NCI-H748 (cell line): ENCODE measurements at regions not wholly inside any gene's neighbourhood (a gene's known extent, or its start where the extent isn't known, plus 50 kb on each side); places are given as distances from the start of the nearest gene placed in this dataset.
"Not testable (repeated sequence)": the region's sequence is repeated elsewhere in the genome, so short reads cannot be mapped to it uniquely, and the experiment has no call there.

Source experiments
- DNase-seq: peaks from one replicate; lab custom pipeline; 2025; ENCODE audit not compliant: unreplicated experiment; lab: John Stamatoyannopoulos, UW

DNA sequence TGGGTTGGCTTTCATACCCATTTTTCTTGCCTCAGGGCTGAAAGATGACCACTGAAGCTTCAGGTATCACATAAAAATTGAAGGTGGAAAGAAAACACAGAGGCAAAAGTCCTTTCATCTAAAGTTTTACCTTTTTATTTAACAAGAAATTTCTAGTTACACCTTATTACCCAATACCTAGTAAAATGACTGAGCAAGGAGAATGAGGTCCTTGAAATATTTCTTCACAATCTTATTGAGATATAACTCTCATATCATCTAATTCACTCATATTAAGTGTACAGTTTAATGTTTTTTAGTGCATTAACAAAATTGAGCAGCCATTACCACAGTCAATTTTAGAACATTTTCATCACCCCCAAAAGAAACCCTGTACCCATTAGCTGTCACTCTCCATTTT is 112.9 kb upstream of the ADTRP start:
- no peak for DNase-seq

DNA sequence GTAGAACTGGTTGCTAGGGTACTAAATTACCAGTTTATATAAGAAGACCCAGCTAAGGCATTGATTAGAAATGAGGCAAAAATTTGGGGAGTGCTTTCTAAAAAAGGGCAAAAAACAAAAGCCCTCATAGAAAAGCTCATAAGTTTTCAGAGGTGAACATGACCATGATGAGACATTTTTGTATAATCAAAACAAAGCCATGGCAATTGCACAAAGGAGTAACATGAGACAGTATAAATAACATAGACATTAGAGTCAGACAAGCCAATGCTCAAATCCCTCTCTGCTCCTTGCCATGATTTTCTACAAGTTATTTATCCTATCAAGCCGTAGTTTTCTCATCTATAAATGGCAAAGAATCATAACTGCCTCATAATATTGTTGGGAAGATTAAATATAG is 112.2 kb upstream of the ADTRP start:
- no peak for DNase-seq

DNA sequence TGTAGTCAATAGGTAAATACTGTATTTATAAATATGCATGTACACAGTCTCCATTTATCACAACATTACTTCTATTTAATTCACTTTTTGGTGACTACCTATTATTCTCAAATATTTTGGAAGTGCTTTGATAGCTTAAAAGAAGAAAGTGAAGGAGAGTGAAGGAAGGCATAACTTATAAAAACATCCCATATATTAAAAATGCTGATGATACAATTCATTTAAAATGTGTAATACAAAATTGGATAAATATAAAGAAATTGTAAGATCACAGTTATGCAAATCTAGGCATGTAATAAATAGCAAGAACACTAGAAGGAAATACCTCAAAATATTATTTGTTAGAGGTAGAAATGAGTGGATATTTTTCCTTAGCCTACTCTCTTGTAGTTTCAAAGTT is 111.6 kb upstream of the ADTRP start:
- DNase-seq = no peak

DNA sequence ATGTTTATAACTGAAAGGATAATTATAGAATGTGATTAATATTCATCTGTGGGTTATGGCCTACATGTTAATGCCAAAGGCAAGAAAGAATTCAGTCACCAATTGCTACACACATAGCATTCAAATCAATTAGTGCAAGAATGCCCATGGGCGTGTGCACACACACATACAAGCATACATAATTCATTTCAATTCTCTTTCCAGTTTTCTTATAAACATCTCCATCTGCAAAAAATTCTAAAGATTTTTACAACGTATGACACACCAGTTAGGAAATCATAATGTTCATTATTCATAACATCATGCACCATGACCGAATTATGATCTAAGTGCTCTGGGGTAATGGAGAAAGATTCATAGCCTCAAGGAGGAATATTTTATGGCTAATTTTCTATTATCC is 111.0 kb upstream of the ADTRP start:
- DNase-seq = no peak

DNA sequence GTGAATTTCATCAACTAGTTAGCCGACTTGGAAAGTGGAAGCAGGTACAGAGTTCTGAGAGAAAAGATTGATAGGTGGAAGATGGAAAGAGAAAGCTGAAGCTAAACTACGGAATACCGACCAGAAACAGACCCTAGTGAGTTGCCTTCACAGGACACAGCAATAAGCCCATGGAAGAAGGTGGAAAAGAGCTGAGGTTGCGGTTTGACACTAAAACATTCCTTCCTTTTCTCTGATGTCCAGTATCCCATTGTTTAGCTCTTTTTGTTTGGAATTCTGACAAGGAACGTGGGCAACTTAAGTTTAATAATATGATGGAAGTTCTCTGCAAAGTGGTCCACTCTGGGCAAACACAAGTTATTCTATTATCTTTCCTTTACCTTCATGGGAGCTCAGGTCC is 110.1 kb upstream of the ADTRP start:
- no peak for DNase-seq

DNA sequence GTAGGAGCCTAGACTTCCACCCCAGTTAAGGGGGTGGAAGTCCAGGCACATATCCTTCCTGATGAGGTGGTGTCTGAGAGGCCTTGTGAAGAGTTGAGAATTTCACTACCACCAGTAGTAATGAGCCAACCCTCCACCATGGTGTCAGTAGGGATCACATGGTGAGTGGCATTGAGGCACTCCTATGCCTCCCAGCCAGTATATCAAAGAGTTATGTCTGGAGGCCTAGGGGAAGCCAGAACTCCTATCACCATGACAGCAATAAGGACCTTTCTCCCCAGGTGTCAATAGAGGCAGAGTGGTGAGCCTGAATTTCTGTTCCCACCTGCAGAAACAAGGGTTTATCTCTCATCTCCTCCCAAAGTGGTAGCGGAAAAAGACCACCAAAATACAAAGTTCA is 106.6 kb upstream of the ADTRP start:
- DNase-seq = no peak

DNA sequence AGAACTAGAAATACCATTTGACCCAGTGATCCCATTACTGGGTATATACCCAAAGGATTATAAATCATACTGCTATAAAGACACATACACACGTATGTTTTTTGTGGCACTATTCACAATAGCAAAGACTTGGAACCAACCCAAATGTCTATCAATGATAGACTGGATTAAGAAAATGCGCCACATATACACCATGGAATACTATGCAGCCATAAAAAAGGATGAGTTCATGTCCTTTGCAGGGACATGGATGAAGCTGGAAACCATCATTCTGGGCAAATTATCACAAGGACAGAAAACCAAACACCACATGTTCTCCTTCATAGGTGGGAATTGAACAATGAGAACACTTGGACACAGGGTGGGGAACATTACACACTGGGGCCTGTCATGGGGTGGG is 104.9 kb upstream of the ADTRP start:
- DNase-seq = not testable (repeated sequence)

DNA sequence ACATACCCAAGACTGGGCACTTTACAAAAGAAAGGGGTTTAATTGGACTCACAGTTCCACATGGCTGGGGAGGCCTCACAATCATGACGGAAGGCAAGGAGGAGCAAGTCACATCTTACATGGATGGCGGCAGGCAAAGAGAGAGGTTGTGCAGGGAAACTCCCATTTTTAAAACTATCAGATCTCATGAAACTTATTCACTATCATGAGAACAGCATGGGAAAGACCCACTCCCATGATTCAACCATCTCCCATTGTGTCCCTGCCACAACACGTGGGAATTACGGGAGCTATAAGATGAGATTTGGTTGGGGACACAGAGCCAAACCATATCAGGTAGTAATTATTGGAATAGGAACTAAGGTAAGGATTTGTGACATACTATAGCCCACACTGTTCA is 101.6 kb upstream of the ADTRP start:
- not testable (repeated sequence) for DNase-seq

DNA sequence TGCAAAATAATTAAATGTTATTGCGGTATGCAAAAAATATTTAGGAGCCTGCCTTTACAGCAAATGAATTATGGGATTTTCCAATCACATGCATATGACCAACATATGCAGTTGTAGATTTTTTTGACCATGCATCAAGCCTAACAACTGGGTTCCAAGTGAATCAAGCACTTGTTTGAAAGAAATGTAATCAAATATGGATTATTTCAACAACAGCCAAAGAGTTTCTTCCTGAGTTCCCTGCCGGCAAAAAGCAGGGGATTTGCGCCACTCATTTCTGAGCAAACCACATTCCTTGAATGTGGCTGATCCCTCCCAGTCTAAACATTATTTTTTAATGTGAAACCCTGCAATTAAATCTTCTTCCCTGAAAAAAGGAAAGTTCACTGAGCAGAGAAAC is 100.1 kb upstream of the ADTRP start:
- DNase-seq = no peak

DNA sequence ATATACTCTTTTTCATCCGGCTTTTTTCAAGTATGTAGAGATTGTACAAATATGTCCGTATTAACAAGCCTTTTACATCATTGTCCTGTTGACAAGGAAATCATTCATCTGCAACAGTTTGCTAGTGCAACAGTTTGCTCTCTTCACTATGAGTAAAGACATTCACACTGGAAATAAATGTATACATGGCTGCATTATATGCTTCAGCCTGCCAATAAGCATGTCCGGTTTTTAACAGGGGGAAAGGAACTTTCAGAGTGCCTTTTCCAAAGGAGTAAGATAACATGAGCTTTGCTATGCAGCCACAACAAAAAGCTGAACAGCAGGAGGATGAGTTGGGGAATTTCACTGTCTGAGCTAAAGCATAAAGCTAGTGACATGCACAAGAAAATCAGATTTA is 99.4 kb upstream of the ADTRP start:
- no peak for DNase-seq

DNA sequence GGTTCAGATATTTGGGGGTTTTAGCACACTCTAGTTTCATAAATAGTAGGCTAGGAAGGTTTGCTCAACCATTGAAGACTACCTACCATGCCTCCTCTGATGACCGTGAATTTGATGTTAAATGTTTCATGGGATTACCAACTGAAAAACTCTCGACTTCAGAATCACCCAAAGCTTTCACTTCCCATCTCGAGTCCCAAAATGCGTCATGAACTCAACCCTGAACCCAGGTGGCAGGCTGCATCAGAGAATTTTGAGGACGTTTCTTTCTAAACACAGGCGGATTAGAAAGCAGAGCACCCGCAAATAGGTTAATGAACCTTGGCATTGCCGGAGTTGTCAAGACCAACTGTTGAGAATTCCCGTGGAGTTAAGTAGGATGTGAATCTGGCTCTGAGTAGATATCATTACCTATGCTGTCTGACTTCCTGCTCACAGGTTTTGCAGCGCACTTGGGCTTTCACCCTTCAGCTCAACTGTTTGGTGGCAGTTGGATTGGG is 98.4 kb upstream of the ADTRP start:
- no peak for DNase-seq

DNA sequence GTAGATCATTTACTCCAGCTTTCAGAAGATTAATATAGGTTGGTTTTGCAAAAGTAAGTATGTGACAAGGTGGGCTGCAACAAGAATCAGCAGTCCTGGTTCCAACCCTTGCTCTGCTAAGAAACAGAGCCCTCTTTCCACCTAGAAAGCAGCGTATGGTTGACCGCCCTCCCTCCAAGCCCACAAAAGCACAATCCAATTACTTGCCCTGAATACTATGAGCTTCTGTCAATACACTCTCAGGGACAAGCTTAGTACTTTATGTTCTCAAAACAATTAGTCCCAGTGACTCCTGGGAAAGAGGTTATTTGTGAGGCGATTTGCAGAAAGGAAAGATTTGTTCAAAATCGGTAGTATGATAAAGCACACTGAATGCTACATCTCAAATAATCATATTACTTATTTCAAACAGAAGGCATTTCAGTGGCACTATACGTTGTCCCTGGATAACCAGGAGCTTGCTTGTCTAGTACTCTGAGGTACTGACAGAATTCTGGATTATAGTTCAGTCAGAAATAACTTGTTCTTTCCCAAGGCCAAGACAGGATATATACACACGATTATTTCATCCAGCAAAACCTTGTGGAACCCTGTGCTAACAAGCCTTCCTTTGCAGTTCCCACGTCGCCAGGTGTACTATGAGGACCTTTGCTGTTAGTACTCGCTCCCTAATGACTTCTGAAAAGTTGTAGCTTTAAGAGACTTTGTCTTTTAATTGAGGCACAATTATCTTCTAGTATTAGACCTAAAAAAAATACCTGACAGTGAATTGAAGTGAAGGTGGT is 96.9 kb upstream of the ADTRP start:
- DNase-seq = no peak

DNA sequence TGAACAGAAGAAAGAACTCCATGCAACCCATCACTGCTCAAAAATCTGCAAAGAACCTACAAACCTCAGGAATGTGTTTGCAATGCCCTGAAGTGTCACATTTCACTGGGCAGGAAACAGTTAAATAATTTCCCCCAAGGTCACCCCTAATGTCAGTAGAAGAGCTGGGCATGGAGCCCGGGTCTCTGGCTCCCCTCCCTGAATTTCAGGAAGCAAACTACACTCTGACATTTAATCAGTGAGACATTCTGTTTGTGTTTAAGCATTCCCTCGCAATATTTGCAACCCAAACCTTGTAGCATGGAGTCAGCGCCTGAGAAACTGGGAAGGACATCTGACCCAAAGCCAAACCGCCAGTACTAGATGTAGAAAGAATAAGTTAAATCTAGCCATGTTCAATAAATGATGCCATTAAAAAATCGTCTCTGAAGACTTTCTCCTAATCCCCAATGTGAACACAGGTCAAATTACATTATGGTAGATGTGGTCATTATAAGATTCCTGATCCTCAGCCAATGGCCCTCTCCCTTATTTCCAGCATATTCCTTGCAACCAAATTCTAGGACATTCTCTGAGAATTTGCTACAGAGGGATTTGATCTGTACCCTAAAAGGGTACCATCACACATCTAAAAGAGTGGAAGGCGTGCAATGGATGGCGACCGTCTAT is 91.2 kb upstream of the ADTRP start:
- DNase-seq = no peak

DNA sequence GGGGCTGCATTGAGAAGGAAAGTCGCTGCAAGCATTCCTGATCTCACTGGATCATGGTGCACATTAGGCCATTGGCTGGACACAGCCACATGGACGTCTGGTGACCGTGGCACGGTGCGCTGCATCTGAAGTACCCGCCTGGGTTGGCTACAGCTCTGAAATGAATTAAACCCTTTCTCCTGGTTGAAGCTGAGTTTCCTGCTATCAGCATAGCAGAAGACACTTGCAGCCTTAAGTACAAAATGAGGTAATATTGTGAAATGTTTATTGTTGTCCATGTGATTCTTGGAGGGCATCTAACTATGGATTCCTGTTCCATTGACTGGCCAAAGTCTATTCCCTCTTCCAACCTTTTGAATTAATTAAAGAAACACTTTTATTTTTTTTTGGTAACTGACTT is 89.8 kb upstream of the ADTRP start:
- no peak for DNase-seq

DNA sequence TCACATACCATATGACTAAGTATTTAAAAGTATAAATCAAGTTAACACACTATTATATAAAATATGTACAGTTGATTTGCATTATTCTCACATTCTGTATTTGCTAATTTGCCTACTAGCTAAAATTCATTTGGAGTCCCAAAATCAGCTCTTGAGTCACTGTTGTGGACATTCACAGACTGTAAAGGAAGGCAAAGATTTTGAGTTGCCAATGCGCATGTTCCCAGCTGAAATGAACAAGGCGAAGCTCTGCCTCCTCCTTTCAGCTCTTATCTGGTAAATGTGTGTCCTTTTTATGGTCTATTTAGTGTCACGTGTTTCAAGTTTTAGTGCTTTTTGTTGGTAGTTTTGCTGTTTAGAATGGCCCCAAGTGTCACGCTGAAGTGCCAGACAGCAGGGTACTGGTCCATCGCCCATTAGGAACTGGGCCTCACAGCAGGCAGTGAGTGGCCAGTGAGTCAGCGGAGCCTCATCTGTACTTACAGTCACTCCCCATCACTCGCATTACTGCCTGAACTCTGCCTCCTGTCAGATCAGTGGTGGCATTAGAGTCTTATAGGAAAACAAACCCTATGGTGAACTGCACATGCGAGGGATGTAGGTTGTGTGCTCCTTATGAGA is 87.2 kb upstream of the ADTRP start:
- no peak for DNase-seq

DNA sequence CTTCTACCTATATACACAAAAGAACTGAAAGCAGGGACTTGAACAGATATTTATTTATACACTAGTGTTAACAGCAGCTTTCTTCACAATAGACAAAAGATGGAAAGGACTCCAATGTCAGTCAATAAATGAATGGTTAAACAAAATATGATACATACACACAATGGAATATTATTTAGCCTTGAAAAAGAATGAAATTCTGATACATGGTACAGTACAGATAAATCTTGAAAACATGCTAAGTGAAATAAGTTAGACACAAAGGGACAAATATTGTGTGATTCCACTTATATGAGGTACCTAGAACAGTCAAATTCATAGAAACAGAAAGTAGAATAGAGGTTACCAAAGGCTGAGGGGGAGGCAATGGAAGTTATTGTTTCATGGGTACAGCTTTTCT is 79.8 kb upstream of the ADTRP start:
- DNase-seq = no peak

DNA sequence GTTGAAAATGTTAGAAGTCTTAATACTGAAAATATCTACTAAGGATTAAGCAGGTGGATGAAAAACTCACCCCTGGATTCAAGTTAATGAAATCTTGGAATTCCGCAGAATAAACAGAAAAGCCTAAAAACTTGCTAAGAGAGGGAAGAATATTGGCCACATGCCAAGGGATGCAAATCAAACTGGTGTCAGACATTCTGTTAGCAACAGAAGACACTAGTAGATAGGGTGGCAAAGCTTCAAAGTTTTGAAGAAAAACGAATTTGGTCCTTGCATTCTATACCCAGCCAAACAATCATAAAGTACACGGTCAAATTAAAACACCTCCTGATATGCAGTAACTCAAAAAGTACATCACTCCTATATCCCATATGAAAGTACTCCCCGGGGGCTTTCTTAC is 77.1 kb upstream of the ADTRP start:
- no peak for DNase-seq

DNA sequence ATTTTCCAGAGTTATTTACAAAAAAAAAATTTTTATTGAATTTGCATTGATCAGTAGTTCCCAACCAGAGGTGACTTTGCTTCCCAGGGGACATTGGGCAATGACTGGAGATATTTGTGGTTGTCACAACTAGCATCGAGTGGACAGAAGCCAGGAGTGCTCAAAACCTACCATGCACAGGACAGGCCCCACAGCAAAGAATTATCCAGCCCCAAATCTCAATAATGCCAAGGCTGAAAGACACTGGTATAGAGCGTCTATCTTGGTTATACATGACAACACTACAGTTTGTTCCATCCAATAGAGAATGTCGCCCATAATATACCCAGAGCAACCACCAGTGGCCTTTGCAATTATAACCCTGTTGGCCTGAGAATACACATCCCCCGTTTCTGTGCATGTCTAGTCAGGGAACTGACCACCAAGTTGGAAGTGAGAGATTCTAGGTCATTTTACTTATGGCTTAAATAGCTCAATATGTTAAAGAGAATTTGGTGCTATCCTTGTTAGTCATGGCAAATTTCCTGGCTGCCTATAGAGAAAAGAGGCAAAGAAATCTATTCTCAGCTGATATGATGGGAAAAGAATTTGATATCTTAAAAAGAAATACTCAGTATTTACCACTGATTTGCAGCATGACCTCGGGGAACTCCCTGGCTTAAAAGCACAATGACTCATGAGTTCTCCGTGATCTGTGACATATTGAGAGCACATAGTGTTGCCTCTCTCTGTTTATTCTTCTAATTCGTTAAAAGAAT is 76.0 kb upstream of the ADTRP start:
- DNase-seq = no peak

DNA sequence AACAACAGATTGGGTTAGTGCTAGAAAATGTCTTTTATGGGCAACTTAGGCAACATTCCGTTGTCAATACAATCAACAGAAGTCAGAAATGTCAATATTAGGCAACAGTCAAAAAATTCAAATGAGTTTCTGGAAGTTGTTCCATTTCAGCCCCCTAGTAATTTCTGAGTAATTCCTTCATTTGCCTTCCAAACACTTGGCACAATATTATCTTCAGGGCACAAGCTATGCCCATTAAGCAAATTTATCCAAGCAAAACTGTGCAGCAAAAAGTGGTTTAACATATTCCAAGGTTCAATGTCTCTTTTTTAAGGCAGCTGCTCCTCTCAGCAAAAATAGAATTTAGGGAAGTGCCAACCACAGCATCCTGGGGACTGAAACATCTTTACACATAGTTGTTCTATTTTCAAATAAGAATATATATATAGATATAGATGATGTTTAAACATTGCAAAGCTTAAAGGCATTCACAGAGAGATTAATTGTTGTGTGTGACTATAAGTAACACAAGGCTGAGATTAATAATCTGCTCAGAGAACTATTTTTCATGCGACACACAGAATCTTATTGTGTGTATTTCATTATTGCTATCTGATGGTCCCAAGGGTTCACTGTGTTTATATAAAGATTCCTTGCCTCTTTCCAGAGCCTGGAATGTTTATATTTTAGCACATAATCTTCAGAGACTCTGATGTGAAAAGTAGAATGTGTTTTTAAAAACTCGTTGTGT is 75.2 kb upstream of the ADTRP start:
- no peak for DNase-seq

DNA sequence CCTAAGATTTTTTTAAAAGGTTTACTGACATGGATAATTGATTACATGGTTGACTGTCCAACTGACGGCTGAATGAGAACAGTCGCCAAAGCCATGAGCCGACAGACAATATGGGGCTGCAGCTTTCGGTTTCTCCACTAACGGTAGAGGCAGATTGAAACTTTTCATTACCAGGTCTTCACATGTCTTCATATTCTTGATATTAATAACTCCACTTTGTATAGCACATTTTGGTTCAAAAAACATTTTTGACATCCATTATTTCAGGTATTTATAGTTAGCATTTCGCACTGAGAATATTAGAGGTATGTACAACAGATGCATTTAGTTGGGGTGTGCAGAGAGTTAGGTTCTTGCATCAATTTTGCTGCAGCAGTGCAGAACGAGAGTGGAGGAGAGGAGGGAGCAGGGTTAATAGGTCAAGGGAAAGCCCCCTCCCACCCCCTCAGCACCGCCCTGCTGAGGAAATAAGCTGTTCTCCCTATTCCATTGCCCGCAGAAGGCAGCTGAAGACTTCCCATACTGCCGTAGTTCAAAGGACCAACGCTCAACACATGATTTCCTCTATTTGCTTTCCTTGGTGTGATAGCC is 73.6 kb upstream of the ADTRP start:
- no peak for DNase-seq
